K562 (cell line): ENCODE measurements at regions not wholly inside any gene's neighbourhood (a gene's known extent, or its start where the extent isn't known, plus 50 kb on each side); places are given as distances from the start of the nearest gene placed in this dataset.

ENCODE experiments used
- ATF2 ChIP-seq: sonication (generic); formaldehyde crosslinking; IDR thresholded peaks from 2 replicates; pipeline ENCODE4 v1.8.1; 2022; ENCODE audit warnings: missing genetic modification reagents
- CTCF ChIP-seq, 3 experiments: IDR thresholded peaks in 2 of 3; conservative IDR thresholded peaks in 1 of 3; 2 replicates each; pipeline ENCODE4 v1.5.1; 2011 to 2012; ENCODE audit warnings: low read length in 3 of 3, mild to moderate bottlenecking in 3 of 3, control low read depth in 2 of 3, improper control_type of control experiment in 1 of 3, inconsistent platforms in 1 of 3, low read depth in 1 of 3, mixed read lengths in 1 of 3, moderate library complexity in 1 of 3; ENCODE audit not compliant: insufficient read depth in 2 of 3
- JUN ChIP-seq, 2 experiments: sonication (generic) in 1 of 2; formaldehyde crosslinking in 1 of 2; IDR thresholded peaks; 2 replicates each; pipeline versions ENCODE4 v1.6.1 to v1.8.0; 2012 to 2022; ENCODE audit warnings: borderline replicate concordance in 2 of 2, mild to moderate bottlenecking in 2 of 2, improper control_type of control experiment in 1 of 2, low read depth in 1 of 2, low read length in 1 of 2, missing genetic modification reagents in 1 of 2
- MYC ChIP-seq, 2 experiments: fragments of 250-450 bp in 1 of 2; sonication (Bioruptor Pico) in 1 of 2; IDR thresholded peaks; 2 replicates each; pipeline versions ENCODE4 v1.5.1 to v1.6.1; 2012 to 2021; ENCODE audit warnings: low read depth in 2 of 2, borderline replicate concordance in 1 of 2, improper control_type of control experiment in 1 of 2, low read length in 1 of 2, mild to moderate bottlenecking in 1 of 2, moderate library complexity in 1 of 2
- NFIC ChIP-seq: fragments of 450-650 bp; IDR thresholded peaks from 2 replicates; pipeline ENCODE4 v1.6.1; 2017; ENCODE audit warnings: mild to moderate bottlenecking, inconsistent platforms
- POLR2A ChIP-seq: fragments of 450-650 bp; conservative IDR thresholded peaks from 2 replicates; pipeline ENCODE4 v1.6.1; 2016
- YY1 ChIP-seq, 3 experiments: IDR thresholded peaks; 2 replicates each; pipeline ENCODE4 v1.6.1; 2011; ENCODE audit warnings: low read length in 2 of 3, mild to moderate bottlenecking in 2 of 3, moderate library complexity in 2 of 3, borderline replicate concordance in 1 of 3, control low read depth in 1 of 3, low read depth in 1 of 3; ENCODE audit not compliant: insufficient read depth in 3 of 3, insufficient replicate concordance in 2 of 3, control insufficient read depth in 1 of 3, insufficient read length in 1 of 3; ENCODE audit errors: extremely low read depth in 1 of 3
- ZBTB49 ChIP-seq: sonication (generic); formaldehyde crosslinking; IDR thresholded peaks from 2 replicates; pipeline ENCODE4 v1.8.0; 2022; ENCODE audit warnings: missing genetic modification reagents, mild to moderate bottlenecking, borderline replicate concordance
- ZNF184 ChIP-seq: sonication (generic); formaldehyde crosslinking; IDR thresholded peaks from 2 replicates; pipeline ENCODE4 v1.5.0; 2020; ENCODE audit warnings: missing genetic modification reagents
- TF ChIP-seq, protein P1 (sequence below): sonication (generic); formaldehyde crosslinking; IDR thresholded peaks from 2 replicates; pipeline ENCODE4 v1.8.1; 2023; ENCODE audit warnings: mild to moderate bottlenecking, missing genetic modification reagents
- TF ChIP-seq, protein P2 (sequence below), 2 experiments: fragments of 450-650 bp; formaldehyde crosslinking in 1 of 2; IDR thresholded peaks; 2 replicates each; pipeline versions ENCODE4 v1.4.0 to v1.6.1; 2014 to 2020; ENCODE audit warnings: mild to moderate bottlenecking in 2 of 2, borderline replicate concordance in 1 of 2, low read depth in 1 of 2

- TF ChIP-seq, protein P1, sequence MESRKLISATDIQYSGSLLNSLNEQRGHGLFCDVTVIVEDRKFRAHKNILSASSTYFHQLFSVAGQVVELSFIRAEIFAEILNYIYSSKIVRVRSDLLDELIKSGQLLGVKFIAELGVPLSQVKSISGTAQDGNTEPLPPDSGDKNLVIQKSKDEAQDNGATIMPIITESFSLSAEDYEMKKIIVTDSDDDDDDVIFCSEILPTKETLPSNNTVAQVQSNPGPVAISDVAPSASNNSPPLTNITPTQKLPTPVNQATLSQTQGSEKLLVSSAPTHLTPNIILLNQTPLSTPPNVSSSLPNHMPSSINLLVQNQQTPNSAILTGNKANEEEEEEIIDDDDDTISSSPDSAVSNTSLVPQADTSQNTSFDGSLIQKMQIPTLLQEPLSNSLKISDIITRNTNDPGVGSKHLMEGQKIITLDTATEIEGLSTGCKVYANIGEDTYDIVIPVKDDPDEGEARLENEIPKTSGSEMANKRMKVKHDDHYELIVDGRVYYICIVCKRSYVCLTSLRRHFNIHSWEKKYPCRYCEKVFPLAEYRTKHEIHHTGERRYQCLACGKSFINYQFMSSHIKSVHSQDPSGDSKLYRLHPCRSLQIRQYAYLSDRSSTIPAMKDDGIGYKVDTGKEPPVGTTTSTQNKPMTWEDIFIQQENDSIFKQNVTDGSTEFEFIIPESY (CRISPR knock-in tag) = no peak
- TF ChIP-seq ATF2 (CRISPR knock-in tag) (no peak), POLR2A (no peak), JUN (IDR thresholded peaks at IDR 0.05; ENCODE audit: borderline replicate concordance, low read depth, low read length) (no peak), JUN (CRISPR knock-in tag; IDR thresholded peaks at IDR 0.05; ENCODE audit: borderline replicate concordance) (no peak), YY1 (IDR thresholded peaks at IDR 0.05; ENCODE audit: borderline replicate concordance in 1 of 3, control insufficient read depth in 1 of 3, extremely low read depth in 1 of 3, insufficient read depth in 3 of 3, insufficient read length in 1 of 3, insufficient replicate concordance in 2 of 3, low read depth in 1 of 3, low read length in 2 of 3) (no peak), CTCF (IDR thresholded peaks at IDR 0.05 in 2 of 3, conservative IDR thresholded peaks at IDR 0.05 in 1 of 3; ENCODE audit: insufficient read depth in 2 of 3, low read depth in 1 of 3, low read length in 3 of 3) (no peak), NFIC (no peak), MYC (IDR thresholded peaks at IDR 0.05; ENCODE audit: low read depth, low read length) (no peak), MYC (CRISPR knock-in tag; IDR thresholded peaks at IDR 0.05; ENCODE audit: borderline replicate concordance, low read depth) (no peak), ZNF184 (CRISPR knock-in tag) (no peak), ZBTB49 (no peak)
- TF ChIP-seq, protein P2, sequence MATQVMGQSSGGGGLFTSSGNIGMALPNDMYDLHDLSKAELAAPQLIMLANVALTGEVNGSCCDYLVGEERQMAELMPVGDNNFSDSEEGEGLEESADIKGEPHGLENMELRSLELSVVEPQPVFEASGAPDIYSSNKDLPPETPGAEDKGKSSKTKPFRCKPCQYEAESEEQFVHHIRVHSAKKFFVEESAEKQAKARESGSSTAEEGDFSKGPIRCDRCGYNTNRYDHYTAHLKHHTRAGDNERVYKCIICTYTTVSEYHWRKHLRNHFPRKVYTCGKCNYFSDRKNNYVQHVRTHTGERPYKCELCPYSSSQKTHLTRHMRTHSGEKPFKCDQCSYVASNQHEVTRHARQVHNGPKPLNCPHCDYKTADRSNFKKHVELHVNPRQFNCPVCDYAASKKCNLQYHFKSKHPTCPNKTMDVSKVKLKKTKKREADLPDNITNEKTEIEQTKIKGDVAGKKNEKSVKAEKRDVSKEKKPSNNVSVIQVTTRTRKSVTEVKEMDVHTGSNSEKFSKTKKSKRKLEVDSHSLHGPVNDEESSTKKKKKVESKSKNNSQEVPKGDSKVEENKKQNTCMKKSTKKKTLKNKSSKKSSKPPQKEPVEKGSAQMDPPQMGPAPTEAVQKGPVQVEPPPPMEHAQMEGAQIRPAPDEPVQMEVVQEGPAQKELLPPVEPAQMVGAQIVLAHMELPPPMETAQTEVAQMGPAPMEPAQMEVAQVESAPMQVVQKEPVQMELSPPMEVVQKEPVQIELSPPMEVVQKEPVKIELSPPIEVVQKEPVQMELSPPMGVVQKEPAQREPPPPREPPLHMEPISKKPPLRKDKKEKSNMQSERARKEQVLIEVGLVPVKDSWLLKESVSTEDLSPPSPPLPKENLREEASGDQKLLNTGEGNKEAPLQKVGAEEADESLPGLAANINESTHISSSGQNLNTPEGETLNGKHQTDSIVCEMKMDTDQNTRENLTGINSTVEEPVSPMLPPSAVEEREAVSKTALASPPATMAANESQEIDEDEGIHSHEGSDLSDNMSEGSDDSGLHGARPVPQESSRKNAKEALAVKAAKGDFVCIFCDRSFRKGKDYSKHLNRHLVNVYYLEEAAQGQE (IDR thresholded peaks at IDR 0.05; ENCODE audit: borderline replicate concordance) = no peak
- TF ChIP-seq, protein P2 (CRISPR knock-in tag; IDR thresholded peaks at IDR 0.05; ENCODE audit: low read depth) = no peak
Observed at GRCh38 chr4:14176613-14177012, 549.1 kb upstream of the BOD1L1 start.
